HL-60 (cell line): ENCODE measurements at regions not wholly inside any gene's neighbourhood (a gene's known extent, or its start where the extent isn't known, plus 50 kb on each side); places are given as distances from the start of the nearest gene placed in this dataset.

Source experiments
- DNase-seq, 2 experiments: peaks; one replicate each; pipeline ENCODE4 v3.0.0-alpha.2; 2010 to 2020; ENCODE audit warnings: low read depth in 1 of 2, low spot score in 1 of 2
- H3K27ac ChIP-seq: fragments of 250-450 bp; sonication (Bioruptor Pico); replicated peaks from 2 replicates; pipeline ENCODE4 v1.5.1; 2020; ENCODE audit warnings: mild to moderate bottlenecking, moderate library complexity
- H3K27me3 ChIP-seq: fragments of 250-450 bp; sonication (Bioruptor Pico); 2 replicates; pipeline ENCODE4 v1.5.1; 2021; ENCODE audit warnings: mild to moderate bottlenecking, moderate library complexity; ENCODE audit not compliant: insufficient read depth, poor library complexity, severe bottlenecking
- H3K4me3 ChIP-seq: replicated peaks from 2 replicates; pipeline ENCODE4 v1.5.1; 2011; ENCODE audit warnings: mild to moderate bottlenecking, control low read depth, low read length; ENCODE audit not compliant: insufficient read depth
- GABPA ChIP-seq: IDR thresholded peaks from 2 replicates; pipeline ENCODE4 v1.6.1; 2012; ENCODE audit warnings: low read depth
- POLR2AphosphoS5 ChIP-seq: IDR thresholded peaks from 2 replicates; pipeline ENCODE4 v1.6.1; 2012; ENCODE audit warnings: low read depth
- SPI1 ChIP-seq: IDR thresholded peaks from 2 replicates; pipeline ENCODE4 v1.6.1; 2012; ENCODE audit warnings: low read depth, mild to moderate bottlenecking, borderline replicate concordance
- TF ChIP-seq, protein P1 (sequence below): IDR thresholded peaks from 2 replicates; pipeline ENCODE4 v1.6.1; 2012; ENCODE audit warnings: low read depth; ENCODE audit not compliant: insufficient replicate concordance
- TF ChIP-seq, protein P2 (sequence below): IDR thresholded peaks from one replicate; pipeline ENCODE4 v1.5.1; 2011; ENCODE audit warnings: low read length, control low read depth, inconsistent platforms; ENCODE audit not compliant: insufficient read depth

DNA sequence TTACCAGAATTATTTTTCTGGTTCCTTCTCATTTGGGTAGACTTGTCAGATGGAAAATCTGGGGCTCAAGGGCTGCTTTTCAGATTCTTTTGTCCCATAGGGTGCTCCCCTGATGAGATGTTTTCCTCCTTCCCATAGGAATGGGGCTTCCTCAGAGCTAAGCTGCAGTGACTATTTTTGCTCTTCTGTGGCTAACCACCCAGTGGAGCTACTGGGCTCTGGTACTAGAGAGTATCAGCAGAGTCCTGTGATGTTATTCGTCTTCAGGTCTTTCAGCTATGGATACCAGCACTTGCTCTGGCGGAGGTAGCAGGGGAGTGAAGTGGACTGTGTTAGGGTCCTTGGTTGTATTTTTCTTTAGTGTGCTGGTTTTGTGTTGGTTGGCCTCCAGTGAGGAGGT, 716.1 kb upstream of the LMO3 start:
- TF ChIP-seq POLR2AphosphoS5, result no peak
- DNase-seq, result no peak
- no peaks in the 10 kb centered on the region for H3K27me3 ChIP-seq
- no peak overlapping the region for H3K4me3 ChIP-seq
- no peak overlapping the region for H3K27ac ChIP-seq

DNA sequence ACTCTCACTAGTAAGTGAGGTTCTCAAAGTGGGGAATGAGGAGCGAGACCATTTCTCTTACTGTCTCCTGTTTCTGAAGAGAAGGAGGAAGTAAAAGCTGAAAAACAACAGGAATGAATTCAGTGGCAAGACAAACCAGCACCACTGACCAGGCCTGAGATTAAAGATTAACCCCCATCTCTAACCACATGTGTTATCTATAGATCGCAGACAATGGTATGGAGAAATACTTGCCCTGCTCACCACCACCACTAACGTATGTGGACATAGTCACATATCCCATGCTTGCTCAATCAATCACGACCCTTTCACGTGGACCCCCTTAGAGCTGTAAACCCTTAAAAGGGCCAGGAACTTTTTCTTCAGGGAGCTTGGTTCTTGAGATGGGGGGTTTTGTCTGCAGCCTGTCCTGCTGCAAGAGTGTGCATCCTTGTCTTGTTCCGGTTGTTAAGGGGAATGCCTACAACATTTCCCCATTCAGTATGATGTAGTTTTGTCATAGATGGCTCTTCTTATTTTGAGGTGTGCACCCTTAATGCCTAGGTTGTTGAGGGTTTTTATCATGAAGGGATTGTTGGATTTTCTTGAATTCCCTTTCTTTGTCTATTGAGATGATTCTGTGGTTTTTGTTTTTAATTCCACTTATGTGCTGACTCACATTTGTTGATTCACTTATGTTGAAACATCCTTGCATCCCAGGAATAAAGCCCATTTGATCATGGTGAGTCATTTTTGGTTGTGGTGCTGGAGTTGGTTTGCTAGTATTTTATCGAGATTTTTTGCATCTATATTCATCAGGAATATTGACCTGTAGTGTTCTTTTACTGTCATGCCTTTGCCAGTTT, 698.8 kb upstream of the LMO3 start:
- Histone ChIP-seq H3K27me3 (no peaks in the 10 kb centered on the region), H3K27ac (no peak overlapping the region), H3K4me3 (no peak overlapping the region)
- TF ChIP-seq POLR2AphosphoS5, result no peak
- TF ChIP-seq, protein P1, sequence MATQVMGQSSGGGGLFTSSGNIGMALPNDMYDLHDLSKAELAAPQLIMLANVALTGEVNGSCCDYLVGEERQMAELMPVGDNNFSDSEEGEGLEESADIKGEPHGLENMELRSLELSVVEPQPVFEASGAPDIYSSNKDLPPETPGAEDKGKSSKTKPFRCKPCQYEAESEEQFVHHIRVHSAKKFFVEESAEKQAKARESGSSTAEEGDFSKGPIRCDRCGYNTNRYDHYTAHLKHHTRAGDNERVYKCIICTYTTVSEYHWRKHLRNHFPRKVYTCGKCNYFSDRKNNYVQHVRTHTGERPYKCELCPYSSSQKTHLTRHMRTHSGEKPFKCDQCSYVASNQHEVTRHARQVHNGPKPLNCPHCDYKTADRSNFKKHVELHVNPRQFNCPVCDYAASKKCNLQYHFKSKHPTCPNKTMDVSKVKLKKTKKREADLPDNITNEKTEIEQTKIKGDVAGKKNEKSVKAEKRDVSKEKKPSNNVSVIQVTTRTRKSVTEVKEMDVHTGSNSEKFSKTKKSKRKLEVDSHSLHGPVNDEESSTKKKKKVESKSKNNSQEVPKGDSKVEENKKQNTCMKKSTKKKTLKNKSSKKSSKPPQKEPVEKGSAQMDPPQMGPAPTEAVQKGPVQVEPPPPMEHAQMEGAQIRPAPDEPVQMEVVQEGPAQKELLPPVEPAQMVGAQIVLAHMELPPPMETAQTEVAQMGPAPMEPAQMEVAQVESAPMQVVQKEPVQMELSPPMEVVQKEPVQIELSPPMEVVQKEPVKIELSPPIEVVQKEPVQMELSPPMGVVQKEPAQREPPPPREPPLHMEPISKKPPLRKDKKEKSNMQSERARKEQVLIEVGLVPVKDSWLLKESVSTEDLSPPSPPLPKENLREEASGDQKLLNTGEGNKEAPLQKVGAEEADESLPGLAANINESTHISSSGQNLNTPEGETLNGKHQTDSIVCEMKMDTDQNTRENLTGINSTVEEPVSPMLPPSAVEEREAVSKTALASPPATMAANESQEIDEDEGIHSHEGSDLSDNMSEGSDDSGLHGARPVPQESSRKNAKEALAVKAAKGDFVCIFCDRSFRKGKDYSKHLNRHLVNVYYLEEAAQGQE, result no peak
- no peak for TF ChIP-seq GABPA
- TF ChIP-seq, protein P2, sequence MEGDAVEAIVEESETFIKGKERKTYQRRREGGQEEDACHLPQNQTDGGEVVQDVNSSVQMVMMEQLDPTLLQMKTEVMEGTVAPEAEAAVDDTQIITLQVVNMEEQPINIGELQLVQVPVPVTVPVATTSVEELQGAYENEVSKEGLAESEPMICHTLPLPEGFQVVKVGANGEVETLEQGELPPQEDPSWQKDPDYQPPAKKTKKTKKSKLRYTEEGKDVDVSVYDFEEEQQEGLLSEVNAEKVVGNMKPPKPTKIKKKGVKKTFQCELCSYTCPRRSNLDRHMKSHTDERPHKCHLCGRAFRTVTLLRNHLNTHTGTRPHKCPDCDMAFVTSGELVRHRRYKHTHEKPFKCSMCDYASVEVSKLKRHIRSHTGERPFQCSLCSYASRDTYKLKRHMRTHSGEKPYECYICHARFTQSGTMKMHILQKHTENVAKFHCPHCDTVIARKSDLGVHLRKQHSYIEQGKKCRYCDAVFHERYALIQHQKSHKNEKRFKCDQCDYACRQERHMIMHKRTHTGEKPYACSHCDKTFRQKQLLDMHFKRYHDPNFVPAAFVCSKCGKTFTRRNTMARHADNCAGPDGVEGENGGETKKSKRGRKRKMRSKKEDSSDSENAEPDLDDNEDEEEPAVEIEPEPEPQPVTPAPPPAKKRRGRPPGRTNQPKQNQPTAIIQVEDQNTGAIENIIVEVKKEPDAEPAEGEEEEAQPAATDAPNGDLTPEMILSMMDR, result no peak
- TF ChIP-seq SPI1, result no peak
- no peak for DNase-seq

DNA sequence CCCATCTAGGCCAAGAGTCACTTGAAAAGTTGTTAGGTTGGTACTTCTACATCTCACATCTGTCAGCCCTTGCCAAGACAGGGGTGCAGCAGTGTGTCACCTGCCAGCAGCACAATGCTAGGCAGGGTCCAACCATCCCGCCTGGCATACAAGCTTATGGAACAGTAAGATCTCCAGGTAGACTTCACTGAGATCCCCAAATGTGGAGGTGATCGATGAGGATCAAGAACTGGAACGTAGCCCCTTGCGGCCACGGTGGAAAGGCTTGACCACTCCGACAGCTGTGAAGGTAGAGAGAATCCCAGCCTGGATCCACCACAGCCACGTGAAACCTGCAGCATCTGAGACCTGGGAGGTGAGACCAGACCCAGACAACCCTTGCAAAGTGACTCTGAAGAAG, 696.0 kb upstream of the LMO3 start:
- DNase-seq, result no peak
- TF ChIP-seq, protein P2, result no peak
- TF ChIP-seq, protein P1, result no peak
- no peak for TF ChIP-seq SPI1
- TF ChIP-seq POLR2AphosphoS5, result no peak
- TF ChIP-seq GABPA, result no peak
- Histone ChIP-seq H3K4me3 (no peak overlapping the region), H3K27ac (no peak overlapping the region), H3K27me3 (no peaks in the 10 kb centered on the region)

DNA sequence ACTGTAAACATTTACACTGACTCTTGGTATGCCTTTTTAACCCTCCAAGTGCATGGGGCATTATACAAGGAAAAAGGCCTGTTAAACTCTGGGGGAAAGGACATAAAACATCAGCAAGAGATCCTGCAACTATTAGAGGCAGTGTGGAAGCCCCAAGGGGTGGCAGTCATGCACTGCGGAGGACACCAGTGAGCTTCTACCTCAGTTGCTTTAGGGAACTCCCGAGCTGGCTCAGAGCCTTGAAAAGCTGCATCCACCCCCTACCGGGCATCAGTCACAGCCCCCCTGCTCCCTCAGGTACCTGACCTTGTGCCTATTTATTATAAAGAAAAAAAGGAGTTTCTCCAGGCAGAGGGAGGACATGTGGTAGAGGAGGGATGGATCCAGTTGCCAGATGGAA, 695.6 kb upstream of the LMO3 start:
- Histone ChIP-seq H3K27ac (no peak overlapping the region), H3K27me3 (no peaks in the 10 kb centered on the region), H3K4me3 (no peak overlapping the region)
- no peak for DNase-seq
- TF ChIP-seq, protein P1, result no peak
- TF ChIP-seq SPI1, result no peak
- no peak for TF ChIP-seq POLR2AphosphoS5
- TF ChIP-seq, protein P2, result no peak
